VCaP (cell line): ENCODE measurements at regions not wholly inside any gene's neighbourhood (a gene's known extent, or its start where the extent isn't known, plus 50 kb on each side); places are given as distances from the start of the nearest gene placed in this dataset.

Source experiments
- H3K27ac ChIP-seq: fragments of 450-650 bp; 2 replicates; pipeline ENCODE4 v1.5.1; 2017
- TF ChIP-seq, protein P1 (sequence below): fragments of 450-650 bp; conservative IDR thresholded peaks from 2 replicates; pipeline ENCODE4 v1.5.1; 2017; ENCODE audit warnings: mild to moderate bottlenecking, moderate library complexity

DNA sequence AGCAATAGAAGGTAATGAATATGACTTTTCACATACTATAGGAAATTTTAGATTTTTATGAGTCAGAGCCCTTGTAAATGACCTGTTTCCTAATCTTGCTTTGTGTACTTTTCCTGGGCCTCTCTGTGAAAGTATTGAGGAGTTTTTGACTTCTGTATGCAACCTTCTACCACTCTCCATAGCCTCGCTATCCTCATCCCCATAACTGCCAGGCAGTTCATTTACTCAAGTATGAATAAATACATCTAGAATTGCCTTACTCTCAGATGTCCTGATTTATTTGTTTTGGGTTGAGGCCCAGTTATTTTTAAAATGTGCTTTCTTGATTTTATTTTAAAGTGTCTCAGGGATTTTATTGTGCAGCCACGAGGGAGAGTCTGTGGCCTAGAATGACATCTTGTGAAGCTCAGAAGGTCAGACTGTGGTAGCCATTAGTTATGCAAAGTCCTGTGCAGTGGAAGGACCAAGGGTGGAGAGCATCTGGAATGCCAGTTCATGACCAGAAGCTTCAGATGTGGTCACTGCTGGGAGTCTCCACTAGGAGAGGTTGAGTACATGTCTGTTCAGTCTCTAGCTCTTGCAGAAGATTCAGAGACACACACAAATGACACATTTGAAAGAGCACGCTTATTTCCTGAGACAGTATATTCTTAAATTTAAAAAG is 346.2 kb upstream of the IMPG1 start:
- peak overlapping the region; percentile 86 for H3K27ac ChIP-seq
- TF ChIP-seq, protein P1, sequence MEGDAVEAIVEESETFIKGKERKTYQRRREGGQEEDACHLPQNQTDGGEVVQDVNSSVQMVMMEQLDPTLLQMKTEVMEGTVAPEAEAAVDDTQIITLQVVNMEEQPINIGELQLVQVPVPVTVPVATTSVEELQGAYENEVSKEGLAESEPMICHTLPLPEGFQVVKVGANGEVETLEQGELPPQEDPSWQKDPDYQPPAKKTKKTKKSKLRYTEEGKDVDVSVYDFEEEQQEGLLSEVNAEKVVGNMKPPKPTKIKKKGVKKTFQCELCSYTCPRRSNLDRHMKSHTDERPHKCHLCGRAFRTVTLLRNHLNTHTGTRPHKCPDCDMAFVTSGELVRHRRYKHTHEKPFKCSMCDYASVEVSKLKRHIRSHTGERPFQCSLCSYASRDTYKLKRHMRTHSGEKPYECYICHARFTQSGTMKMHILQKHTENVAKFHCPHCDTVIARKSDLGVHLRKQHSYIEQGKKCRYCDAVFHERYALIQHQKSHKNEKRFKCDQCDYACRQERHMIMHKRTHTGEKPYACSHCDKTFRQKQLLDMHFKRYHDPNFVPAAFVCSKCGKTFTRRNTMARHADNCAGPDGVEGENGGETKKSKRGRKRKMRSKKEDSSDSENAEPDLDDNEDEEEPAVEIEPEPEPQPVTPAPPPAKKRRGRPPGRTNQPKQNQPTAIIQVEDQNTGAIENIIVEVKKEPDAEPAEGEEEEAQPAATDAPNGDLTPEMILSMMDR: peak; percentile 20; the same call in 1 of the 2 replicates

GRCh38 chr6:76416821-76417605 is 344.6 kb upstream of the IMPG1 start:
- TF ChIP-seq, protein P1: no peak
- H3K27ac ChIP-seq: peak overlapping the region; percentile 86

DNA sequence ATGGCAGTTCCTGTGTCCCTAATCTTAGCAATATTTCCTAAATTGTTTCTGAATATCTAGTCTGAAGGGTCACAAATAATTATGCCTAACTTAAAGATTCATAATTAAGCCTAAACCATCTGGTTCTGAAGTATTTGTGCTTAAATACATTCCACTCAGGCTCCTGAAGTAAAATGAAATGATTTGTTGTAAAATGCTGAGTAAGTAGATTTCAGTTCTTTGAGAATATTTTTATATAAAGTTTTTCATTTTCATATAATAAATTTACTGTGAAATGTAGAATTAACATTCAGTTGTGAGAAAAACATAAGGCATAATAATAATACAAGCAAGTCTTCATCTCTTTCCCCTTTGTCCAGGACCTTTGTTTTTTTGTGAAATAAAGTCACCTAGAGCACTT is 330.6 kb upstream of the IMPG1 start:
- TF ChIP-seq, protein P1: no peak
- H3K27ac ChIP-seq: peak overlapping the region; percentile 23; the same call in 1 of the 2 replicates

DNA sequence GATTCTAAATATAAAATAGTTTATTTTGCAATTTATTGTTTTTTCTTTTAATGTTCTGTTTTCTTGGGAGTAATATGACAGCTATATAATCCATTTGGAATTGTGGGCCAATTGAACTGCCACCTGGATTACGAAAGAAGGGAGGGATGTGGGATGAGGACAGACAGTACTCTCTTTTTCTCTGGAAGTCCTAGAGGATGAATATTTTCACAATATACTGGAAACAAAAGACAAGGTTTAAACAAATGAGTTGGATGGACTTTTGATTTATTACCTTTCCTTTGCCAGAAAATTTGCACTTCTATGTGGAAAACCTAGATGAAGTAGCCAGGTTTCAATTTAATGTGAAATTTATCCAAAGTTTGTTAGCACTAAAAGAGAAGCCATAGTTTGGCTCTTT is 325.5 kb upstream of the IMPG1 start:
- H3K27ac ChIP-seq: no peak overlapping the region
- TF ChIP-seq, protein P1: no peak

- TF ChIP-seq, protein P1: no peak
- no peak overlapping the region for H3K27ac ChIP-seq
These were observed 309.7 kb upstream of the IMPG1 start for GRCh38 chr6:76382201-76382600.

DNA sequence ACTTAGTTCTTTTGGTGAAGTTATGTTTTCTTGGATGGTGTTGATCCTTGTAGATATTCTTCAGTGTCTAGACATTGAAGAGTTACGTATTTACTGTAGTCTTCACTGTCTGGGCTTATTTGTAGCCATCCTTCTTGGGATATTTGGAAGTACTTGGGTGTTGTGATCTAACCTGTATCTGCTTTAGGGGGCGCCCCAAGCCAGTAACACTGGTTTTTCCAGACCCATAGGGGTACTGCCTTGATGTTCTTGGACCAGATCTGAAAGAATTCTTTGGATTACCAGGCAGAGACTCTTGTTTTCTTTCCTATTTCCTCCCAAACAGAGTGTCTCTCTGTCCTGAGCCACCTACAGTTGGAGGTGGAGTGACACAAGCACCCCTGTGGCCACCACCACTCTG is 309.1 kb upstream of the IMPG1 start:
- no peak overlapping the region for H3K27ac ChIP-seq
- TF ChIP-seq, protein P1: no peak

DNA sequence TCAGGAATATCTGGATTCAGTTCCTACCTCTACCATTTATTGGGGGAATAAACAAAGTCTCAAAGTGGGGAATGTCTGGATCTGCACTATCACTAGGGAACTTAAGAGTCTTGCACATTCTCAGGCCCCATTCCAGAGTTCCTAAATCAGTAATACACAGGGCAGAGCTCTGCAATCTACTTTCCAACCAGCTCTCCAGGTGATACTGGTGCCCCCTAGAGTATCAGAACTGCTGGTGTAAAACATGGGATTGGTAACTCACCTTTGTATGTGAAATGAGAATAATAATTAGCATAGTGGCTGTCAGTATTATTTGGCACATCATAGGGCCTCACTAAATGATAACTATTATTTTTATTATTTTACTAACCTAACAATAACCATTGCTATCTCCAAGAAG is 278.8 kb upstream of the IMPG1 start:
- TF ChIP-seq, protein P1: peak; percentile 74
- H3K27ac ChIP-seq: no peak overlapping the region
